H9 (cell line): ENCODE measurements at regions not wholly inside any gene's neighbourhood (a gene's known extent, or its start where the extent isn't known, plus 50 kb on each side); places are given as distances from the start of the nearest gene placed in this dataset.

Experiments used
- DNase-seq: peaks from one replicate; pipeline ENCODE4 v3.0.0-alpha.2; 2017
- H2AFZ ChIP-seq: one replicate; pipeline ENCODE4 v1.6.1; 2013; ENCODE audit warnings: mild to moderate bottlenecking, low read length, control low read depth, moderate library complexity
- H2AK5ac ChIP-seq: 2 replicates; pipeline ENCODE4 v1.6.1; 2013; ENCODE audit warnings: low read length, control low read depth, mixed read lengths; ENCODE audit not compliant: insufficient read length
- H2BK120ac ChIP-seq: one replicate; pipeline ENCODE4 v1.6.1; 2013; ENCODE audit warnings: low read depth, mild to moderate bottlenecking, low read length, control low read depth, inconsistent platforms; ENCODE audit not compliant: poor library complexity, severe bottlenecking
- H2BK12ac ChIP-seq: 2 replicates; pipeline ENCODE4 v1.6.1; 2013; ENCODE audit warnings: low read length, control low read depth, mixed read lengths, low read depth; ENCODE audit not compliant: insufficient read length
- H2BK15ac ChIP-seq: 2 replicates; pipeline ENCODE4 v1.6.1; 2013; ENCODE audit warnings: low read depth, low read length, control low read depth
- H2BK20ac ChIP-seq: one replicate; pipeline ENCODE4 v1.6.1; 2013; ENCODE audit warnings: low read depth, mild to moderate bottlenecking, low read length, control low read depth, inconsistent platforms; ENCODE audit not compliant: poor library complexity, severe bottlenecking
- H2BK5ac ChIP-seq: 2 replicates; pipeline ENCODE4 v1.6.1; 2013; ENCODE audit warnings: low read length, control low read depth, mixed read lengths; ENCODE audit not compliant: insufficient read length
- H3K14ac ChIP-seq: 2 replicates; pipeline ENCODE4 v1.6.1; 2013; ENCODE audit warnings: low read length, control low read depth; ENCODE audit not compliant: insufficient read depth
- H3K18ac ChIP-seq: 2 replicates; pipeline ENCODE4 v1.6.1; 2013; ENCODE audit warnings: low read depth, mild to moderate bottlenecking, mixed read lengths, low read length, control low read depth; ENCODE audit not compliant: insufficient read length
- H3K23ac ChIP-seq: 2 replicates; pipeline ENCODE4 v1.6.1; 2013; ENCODE audit warnings: low read length, control low read depth, mixed read lengths, low read depth; ENCODE audit not compliant: insufficient read length
- H3K23me2 ChIP-seq: 2 replicates; pipeline ENCODE4 v1.6.1; 2013; ENCODE audit warnings: low read depth, mild to moderate bottlenecking, mixed read lengths, low read length, control low read depth; ENCODE audit not compliant: insufficient read length, poor library complexity, severe bottlenecking
- H3K27ac ChIP-seq: 2 replicates; pipeline ENCODE4 v1.5.1; 2013; ENCODE audit warnings: low read length, control low read depth, mixed read lengths, low read depth; ENCODE audit not compliant: insufficient read length
- H3K27me3 ChIP-seq: 2 replicates; pipeline ENCODE4 v1.6.1; 2013; ENCODE audit warnings: low read length, control low read depth, inconsistent platforms; ENCODE audit not compliant: insufficient read depth
- H3K4ac ChIP-seq: 2 replicates; pipeline ENCODE4 v1.6.1; 2013; ENCODE audit warnings: low read depth, mild to moderate bottlenecking, control low read depth, inconsistent platforms, low read length, moderate library complexity
- H3K4me1 ChIP-seq: 2 replicates; pipeline ENCODE4 v1.6.1; 2013; ENCODE audit warnings: low read length, control low read depth, inconsistent platforms; ENCODE audit not compliant: insufficient read depth
- H3K4me2 ChIP-seq: 2 replicates; pipeline ENCODE4 v1.6.1; 2013; ENCODE audit warnings: low read length, control low read depth, mixed read lengths; ENCODE audit not compliant: insufficient read length, insufficient read depth
- H3K56ac ChIP-seq: 2 replicates; pipeline ENCODE4 v1.6.1; 2013; ENCODE audit warnings: low read depth, mild to moderate bottlenecking, mixed read lengths, low read length, control low read depth; ENCODE audit not compliant: insufficient read length
- H3K79me1 ChIP-seq: 2 replicates; pipeline ENCODE4 v1.6.1; 2013; ENCODE audit warnings: low read depth, mild to moderate bottlenecking, moderate library complexity, low read length, control low read depth, inconsistent platforms; ENCODE audit not compliant: insufficient read depth, poor library complexity, severe bottlenecking
- H3K79me2 ChIP-seq: 2 replicates; pipeline ENCODE4 v1.6.1; 2013; ENCODE audit warnings: low read length, control low read depth, inconsistent platforms; ENCODE audit not compliant: insufficient read depth
- H3K9ac ChIP-seq: 2 replicates; pipeline ENCODE4 v1.6.1; 2013; ENCODE audit warnings: low read length, control low read depth, mixed read lengths; ENCODE audit not compliant: insufficient read length; ENCODE audit errors: extremely low read depth
- H3K9me3 ChIP-seq: one replicate; pipeline ENCODE4 v1.6.1; 2013; ENCODE audit warnings: low read depth, low read length, inconsistent platforms; ENCODE audit not compliant: control insufficient read depth
- H3T11ph ChIP-seq: one replicate; pipeline ENCODE4 v1.6.1; 2013; ENCODE audit warnings: mild to moderate bottlenecking, low read length, control low read depth, inconsistent platforms
- H4K20me1 ChIP-seq: one replicate; pipeline ENCODE4 v1.6.1; 2013; ENCODE audit not compliant: control insufficient read depth, insufficient read length, insufficient read depth
- H4K5ac ChIP-seq: 2 replicates; pipeline ENCODE4 v1.6.1; 2013; ENCODE audit warnings: low read depth, mild to moderate bottlenecking, mixed read lengths, low read length, control low read depth; ENCODE audit not compliant: insufficient read length
- H4K8ac ChIP-seq: replicated peaks from 2 replicates; pipeline ENCODE4 v1.6.1; 2013; ENCODE audit warnings: low read length, control low read depth, mixed read lengths, low read depth; ENCODE audit not compliant: insufficient read length
- H4K91ac ChIP-seq: 2 replicates; pipeline ENCODE4 v1.6.1; 2013; ENCODE audit warnings: low read depth, mild to moderate bottlenecking, moderate library complexity, mixed read lengths, low read length, control low read depth; ENCODE audit not compliant: insufficient read length
- H3K27ac Mint-ChIP-seq, 3 experiments: 2 replicates in 2 of 3; 3 replicates in 1 of 3; pipeline ENCODE4 v1.8.0; 2020 to 2021; ENCODE audit warnings: mixed read lengths in 3 of 3, mild to moderate bottlenecking in 1 of 3, moderate library complexity in 1 of 3
- H3K27me3 Mint-ChIP-seq: 2 replicates; pipeline ENCODE4 v1.8.0; 2021; ENCODE audit warnings: low read depth, mild to moderate bottlenecking, moderate library complexity, mixed read lengths
- H3K36me3 Mint-ChIP-seq, 3 experiments: 2 replicates in 2 of 3; 3 replicates in 1 of 3; pipeline ENCODE4 v1.8.0; 2020 to 2021; ENCODE audit warnings: low read depth in 3 of 3, mixed read lengths in 3 of 3; ENCODE audit not compliant: insufficient read depth in 1 of 3
- H3K4me1 Mint-ChIP-seq, 2 experiments: 2 replicates each; pipeline ENCODE4 v1.8.0; 2020; ENCODE audit warnings: mixed read lengths in 2 of 2
- H3K4me3 Mint-ChIP-seq, 2 experiments: 2 replicates in 1 of 2; 3 replicates in 1 of 2; pipeline ENCODE4 v1.8.0; 2020 to 2021; ENCODE audit warnings: mild to moderate bottlenecking in 2 of 2, mixed read lengths in 2 of 2, moderate library complexity in 1 of 2
- H3K9me3 Mint-ChIP-seq, 2 experiments: 2 replicates in 1 of 2; 3 replicates in 1 of 2; pipeline ENCODE4 v1.8.0; 2020; ENCODE audit warnings: mild to moderate bottlenecking in 2 of 2, mixed read lengths in 2 of 2, moderate library complexity in 1 of 2
- WGBS: extraction: QIAGEN DNeasy Blood & Tissue Kit; methylation state at CpG from one replicate; pipeline ENCODE4 v1.1.7; 2013; ENCODE audit warnings: missing lambda C conversion rate, low lambda C conversion rate, mixed read lengths; ENCODE audit not compliant: insufficient read length; ENCODE audit errors: extremely low coverage; 5-methylcytosine and 5-hydroxymethylcytosine counted together
- TF ChIP-seq, protein P1 (sequence below): fragments of 200-600 bp; sonication (generic); conservative IDR thresholded peaks from 3 replicates; pipeline ENCODE4 v1.8.0; 2021; ENCODE audit warnings: antibody characterized with exemption, mild to moderate bottlenecking

DNA sequence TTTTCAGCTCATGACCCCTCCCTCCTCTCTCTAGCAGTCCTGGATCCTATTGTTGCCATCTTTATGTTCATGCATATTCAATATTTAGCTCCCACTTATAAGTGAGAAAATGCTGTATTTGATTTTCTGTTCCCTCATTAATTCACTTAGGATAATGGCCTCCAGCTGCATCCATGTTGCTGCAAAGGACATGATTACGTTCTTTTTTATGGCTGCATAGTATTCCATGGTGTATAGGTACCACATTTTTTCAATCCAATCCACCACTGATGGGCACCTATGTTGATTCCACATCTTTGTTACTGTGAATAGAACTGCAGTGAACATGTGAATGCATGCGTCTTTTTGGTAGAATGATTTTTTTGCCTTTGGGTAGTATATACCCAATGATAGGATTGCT is 188.4 kb downstream of the FOXL1 start:
- Histone ChIP-seq H4K5ac (no peak overlapping the region), H3K27me3 (no peaks in the 10 kb centered on the region; the same call in 1 of the 2 replicates), H3K14ac (no peak overlapping the region), H3K4ac (no peak overlapping the region), H4K8ac (no peak overlapping the region), H3K79me2 (no peaks in the 10 kb centered on the region), H3K27ac (no peak overlapping the region), H2AK5ac (no peak overlapping the region), H3K4me1 (peaks cover 5% of the 10 kb centered on the region; the same call in 1 of the 2 replicates), H3K4me2 (no peak overlapping the region), H3K18ac (no peak overlapping the region), H3K56ac (no peak overlapping the region), H3K9ac (no peak overlapping the region), H2BK5ac (no peak overlapping the region), H3K23ac (no peak overlapping the region), H4K20me1 (no peaks in the 10 kb centered on the region), H3T11ph (no peak overlapping the region), H2AFZ (no peak overlapping the region), H3K9me3 (no peaks in the 10 kb centered on the region), H2BK120ac (no peak overlapping the region), H2BK15ac (no peak overlapping the region), H2BK12ac (no peak overlapping the region), H2BK20ac (no peak overlapping the region), H4K91ac (no peak overlapping the region), H3K79me1 (no peaks in the 10 kb centered on the region), H3K23me2 (no peaks in the 10 kb centered on the region)
- TF ChIP-seq, protein P1, sequence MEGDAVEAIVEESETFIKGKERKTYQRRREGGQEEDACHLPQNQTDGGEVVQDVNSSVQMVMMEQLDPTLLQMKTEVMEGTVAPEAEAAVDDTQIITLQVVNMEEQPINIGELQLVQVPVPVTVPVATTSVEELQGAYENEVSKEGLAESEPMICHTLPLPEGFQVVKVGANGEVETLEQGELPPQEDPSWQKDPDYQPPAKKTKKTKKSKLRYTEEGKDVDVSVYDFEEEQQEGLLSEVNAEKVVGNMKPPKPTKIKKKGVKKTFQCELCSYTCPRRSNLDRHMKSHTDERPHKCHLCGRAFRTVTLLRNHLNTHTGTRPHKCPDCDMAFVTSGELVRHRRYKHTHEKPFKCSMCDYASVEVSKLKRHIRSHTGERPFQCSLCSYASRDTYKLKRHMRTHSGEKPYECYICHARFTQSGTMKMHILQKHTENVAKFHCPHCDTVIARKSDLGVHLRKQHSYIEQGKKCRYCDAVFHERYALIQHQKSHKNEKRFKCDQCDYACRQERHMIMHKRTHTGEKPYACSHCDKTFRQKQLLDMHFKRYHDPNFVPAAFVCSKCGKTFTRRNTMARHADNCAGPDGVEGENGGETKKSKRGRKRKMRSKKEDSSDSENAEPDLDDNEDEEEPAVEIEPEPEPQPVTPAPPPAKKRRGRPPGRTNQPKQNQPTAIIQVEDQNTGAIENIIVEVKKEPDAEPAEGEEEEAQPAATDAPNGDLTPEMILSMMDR, result no peak
- Mint-ChIP-seq H3K4me1 (peaks cover 18 to 25% of the 10 kb centered on the region in 2 experiments), H3K9me3 (peaks cover 0 to 7% of the 10 kb centered on the region in 2 experiments; a peak in 1 of 5 replicates), H3K27me3 (peaks cover 19% of the 10 kb centered on the region), H3K36me3 (no peaks in the 10 kb centered on the region), H3K27ac (no peak overlapping the region), H3K4me3 (no peak overlapping the region)
- no CpG with 5 or more reads among the region's 2 CpGs for WGBS
- DNase-seq, result no peak
